ENCODE measurements at regions not wholly inside any gene's neighbourhood (a gene's known extent, or its start where the extent isn't known, plus 50 kb on each side); places are given as distances from the start of the nearest gene placed in this dataset.
"Not testable (repeated sequence)": the region's sequence is repeated elsewhere in the genome, so short reads cannot be mapped to it uniquely, and the experiment has no call there.

DNA sequence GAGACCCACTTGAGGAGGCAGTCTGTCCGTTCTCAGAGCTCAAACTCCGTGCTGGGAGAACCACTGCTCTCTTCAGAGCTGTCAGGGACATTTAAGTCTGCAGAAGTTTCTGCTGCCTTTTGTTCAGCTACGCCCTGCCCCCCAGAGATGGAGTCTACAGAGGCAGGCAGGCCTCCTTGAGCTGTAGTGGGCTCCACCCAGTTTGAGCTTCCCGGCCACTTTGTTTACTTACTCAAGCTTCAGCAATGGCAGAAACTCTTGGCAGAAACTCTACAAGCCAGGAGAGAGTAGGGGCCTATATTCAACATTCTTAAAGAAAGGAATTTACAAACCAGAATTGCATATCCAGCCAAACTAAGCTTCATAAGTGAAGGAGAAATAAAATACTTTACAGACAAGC, 125.2 kb upstream of the RGS6 start:
- not testable (repeated sequence) for H3K27me3 Mint-ChIP-seq, H3K9me3 Mint-ChIP-seq, H3K36me3 Mint-ChIP-seq, H3K4me3 Mint-ChIP-seq, H3K27ac Mint-ChIP-seq, H3K4me1 Mint-ChIP-seq

DNA sequence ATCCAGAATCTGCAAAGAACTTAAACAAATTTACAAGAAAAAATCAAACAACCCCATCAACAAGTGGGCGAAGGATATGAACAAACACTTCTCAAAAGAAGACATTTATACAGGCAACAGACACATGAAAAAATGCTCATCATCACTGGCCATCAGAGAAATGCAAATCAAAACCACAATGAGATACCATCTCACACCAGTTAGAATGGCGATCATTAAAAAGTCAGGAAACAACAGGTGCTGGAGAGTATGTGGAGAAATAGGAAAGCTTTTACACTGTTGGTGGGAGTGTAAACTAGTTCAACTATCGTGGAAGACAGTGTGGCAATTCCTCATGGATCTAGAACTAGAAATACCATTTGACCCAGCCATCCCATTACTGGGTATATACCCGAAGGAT, 121.4 kb upstream of the RGS6 start:
- not testable (repeated sequence) for H3K4me3 Mint-ChIP-seq, H3K36me3 Mint-ChIP-seq, H3K9me3 Mint-ChIP-seq, H3K4me1 Mint-ChIP-seq, H3K27me3 Mint-ChIP-seq, H3K27ac Mint-ChIP-seq

DNA sequence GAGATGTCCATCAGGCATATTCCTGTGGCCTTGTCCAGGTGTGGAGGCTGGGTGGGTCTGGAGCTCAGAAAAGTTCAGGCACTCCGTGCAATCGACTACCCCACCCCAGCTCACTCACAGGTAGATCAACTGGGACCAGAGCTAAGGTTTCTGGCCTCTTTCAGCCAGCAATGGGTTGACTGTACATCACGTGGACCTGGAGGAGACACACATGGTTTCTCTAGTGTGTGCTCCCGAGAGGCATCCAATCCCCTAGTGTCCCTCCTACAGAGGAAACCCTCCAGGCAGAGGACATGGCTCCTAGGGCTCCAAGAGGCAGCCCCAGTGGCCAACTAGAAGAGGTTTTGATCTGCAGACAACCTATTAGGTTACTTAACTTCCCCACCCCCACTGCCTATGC, 119.5 kb upstream of the RGS6 start:
- H3K36me3 Mint-ChIP-seq, result no peaks in the 10 kb centered on the region
- H3K4me1 Mint-ChIP-seq, result no peaks in the 10 kb centered on the region
- no peaks in the 10 kb centered on the region for H3K9me3 Mint-ChIP-seq
- H3K27me3 Mint-ChIP-seq, result peaks cover 4% of the 10 kb centered on the region
- no peak overlapping the region for H3K27ac Mint-ChIP-seq
- H3K4me3 Mint-ChIP-seq, result no peak overlapping the region

DNA sequence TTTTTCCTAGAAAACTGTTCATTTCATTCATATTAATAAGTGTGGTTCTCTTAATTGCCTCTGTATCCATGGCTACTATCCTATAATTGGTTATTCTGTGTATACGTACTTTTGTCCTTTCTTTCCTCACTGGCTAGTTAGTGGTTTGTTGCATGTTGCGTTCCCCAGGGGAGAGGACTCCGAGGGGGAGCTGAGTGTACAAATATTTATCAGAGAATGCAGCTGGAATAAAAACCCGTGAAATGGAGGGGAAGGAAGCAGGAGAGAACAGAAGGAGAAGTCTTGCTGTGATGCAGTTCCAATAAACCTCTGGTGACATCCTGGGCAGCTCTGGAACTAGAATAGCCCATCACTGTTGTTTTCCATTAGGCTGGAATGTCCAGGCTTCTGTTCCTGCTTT, 117.1 kb upstream of the RGS6 start:
- H3K4me3 Mint-ChIP-seq, result no peak overlapping the region
- H3K36me3 Mint-ChIP-seq, result no peaks in the 10 kb centered on the region

DNA sequence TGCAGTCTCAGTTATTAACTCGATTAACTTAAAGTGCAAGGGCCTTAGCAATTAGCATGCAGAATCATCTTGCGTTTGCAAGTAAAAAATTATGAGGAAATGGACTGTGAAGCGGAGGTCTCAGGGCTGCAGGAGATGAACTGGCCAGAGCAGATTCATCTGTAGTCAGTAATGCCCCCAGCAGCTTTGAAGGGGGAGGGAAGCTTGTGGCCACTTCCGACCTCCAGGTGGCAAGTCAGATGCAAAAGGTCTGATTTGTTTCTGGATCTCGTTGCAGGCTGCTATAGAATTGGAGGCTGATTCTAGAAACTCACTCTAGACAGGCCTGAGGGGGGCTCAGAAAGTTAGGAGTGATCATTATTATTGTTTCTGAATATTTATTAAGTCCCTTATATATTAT, 107.4 kb upstream of the RGS6 start:
- no peak overlapping the region for H3K4me3 Mint-ChIP-seq
- peaks cover 23% of the 10 kb centered on the region for H3K27me3 Mint-ChIP-seq
- H3K36me3 Mint-ChIP-seq, result no peaks in the 10 kb centered on the region
- H3K27ac Mint-ChIP-seq, result no peak overlapping the region
- no peaks in the 10 kb centered on the region for H3K4me1 Mint-ChIP-seq
- H3K9me3 Mint-ChIP-seq, result no peaks in the 10 kb centered on the region

More for the DNA sequence above, 117.1 kb upstream of the RGS6 start:
- H3K9me3 Mint-ChIP-seq, result no peaks in the 10 kb centered on the region
- peaks cover 1% of the 10 kb centered on the region for H3K27me3 Mint-ChIP-seq
- no peak overlapping the region for H3K27ac Mint-ChIP-seq
- no peaks in the 10 kb centered on the region for H3K4me1 Mint-ChIP-seq

DNA sequence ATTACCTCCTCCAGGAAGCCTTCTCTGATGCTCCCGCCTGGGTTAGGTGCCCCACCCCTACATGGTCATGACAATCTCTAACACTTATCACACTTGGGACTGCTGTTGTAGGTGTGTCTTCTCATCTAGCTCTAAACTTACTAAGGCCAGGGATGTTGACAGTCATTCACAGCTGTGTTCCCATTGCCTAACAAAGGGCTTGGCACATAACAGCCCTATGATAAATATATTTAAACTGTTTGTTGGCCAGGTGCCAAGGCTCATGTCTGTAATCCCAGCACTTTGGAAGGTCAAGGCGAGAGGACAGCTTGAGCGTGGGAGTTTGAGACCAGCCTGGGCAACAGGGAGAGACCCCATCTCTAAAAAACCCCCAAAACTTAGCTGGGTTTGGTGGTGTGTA, 98.8 kb upstream of the RGS6 start:
- Mint-ChIP-seq H3K4me3 (no peak overlapping the region), H3K27ac (no peak overlapping the region), H3K4me1 (no peaks in the 10 kb centered on the region)

DNA sequence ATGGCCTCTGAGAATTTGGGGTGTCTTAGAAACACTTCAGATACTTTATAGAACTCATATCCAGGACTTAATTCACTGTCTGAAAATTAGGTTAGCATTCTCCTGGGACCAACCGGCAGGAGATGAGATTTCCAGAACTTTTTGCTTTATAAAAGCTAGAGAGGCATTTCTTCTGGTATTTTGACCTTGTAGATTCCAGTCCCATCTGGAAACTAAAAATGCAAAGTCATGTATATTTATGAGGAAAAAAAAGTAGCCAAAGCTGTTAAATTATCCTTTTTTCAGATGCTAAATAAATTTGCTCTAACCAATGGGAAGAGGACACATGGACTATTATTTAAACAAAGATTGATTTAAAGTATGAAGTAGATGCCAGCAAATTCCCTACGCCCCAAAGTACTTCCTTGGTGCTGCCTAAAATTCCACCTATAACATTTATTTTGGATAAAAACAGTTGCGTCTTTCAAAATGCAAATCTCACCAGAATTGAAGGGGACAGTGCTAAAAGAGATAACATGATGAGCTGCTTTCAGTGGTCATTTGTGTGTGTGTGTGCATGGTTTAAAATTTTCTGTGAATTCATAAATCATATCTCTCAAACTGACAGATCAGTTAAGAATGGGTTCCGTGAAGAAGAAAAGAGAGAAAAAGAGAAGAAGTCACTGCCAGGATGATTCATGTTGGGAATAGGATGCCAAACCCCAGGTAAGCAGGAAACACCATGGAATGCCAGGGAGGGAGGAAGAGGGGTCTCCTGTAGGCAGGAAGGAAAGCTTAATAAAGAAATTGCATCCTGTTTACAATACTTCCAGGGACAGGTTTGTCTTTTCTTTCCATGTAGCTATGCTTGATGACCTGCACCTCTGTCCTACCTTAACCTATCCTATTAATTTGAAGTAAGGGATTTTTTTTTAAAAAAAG, 97.7 kb upstream of the RGS6 start:
- no peak overlapping the region for H3K27ac Mint-ChIP-seq
- H3K9me3 Mint-ChIP-seq, result peaks cover 4% of the 10 kb centered on the region
- no peaks in the 10 kb centered on the region for H3K4me1 Mint-ChIP-seq
- H3K36me3 Mint-ChIP-seq, result no peaks in the 10 kb centered on the region
- H3K4me3 Mint-ChIP-seq, result no peak overlapping the region
- H3K27me3 Mint-ChIP-seq, result peaks cover 4% of the 10 kb centered on the region

More for the DNA sequence above, 98.8 kb upstream of the RGS6 start:
- Mint-ChIP-seq H3K27me3 (peaks cover 5% of the 10 kb centered on the region), H3K9me3 (peaks cover 4% of the 10 kb centered on the region), H3K36me3 (no peaks in the 10 kb centered on the region)

DNA sequence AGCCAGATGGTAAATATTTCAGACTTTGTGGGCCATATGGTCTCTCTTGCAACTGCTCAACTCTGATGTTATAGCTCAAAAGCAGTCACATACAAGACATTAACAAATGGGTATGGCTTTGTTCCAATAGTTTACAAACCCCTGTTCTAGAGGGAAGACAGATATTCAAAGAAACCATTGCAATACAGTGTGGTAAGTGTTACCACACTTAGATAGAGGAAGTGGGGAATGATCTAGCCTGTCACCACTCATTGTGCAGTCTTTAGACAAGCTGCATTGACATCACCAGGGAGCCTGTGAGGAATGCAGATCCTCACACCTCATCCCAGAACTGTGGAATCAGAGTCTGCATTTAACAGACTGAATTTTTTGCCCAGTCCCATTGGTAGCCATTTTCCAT, 80.0 kb upstream of the RGS6 start:
- Mint-ChIP-seq H3K27ac (no peak overlapping the region), H3K4me3 (no peak overlapping the region), H3K27me3 (peaks cover 29% of the 10 kb centered on the region), H3K4me1 (no peaks in the 10 kb centered on the region), H3K36me3 (no peaks in the 10 kb centered on the region), H3K9me3 (no peaks in the 10 kb centered on the region)

DNA sequence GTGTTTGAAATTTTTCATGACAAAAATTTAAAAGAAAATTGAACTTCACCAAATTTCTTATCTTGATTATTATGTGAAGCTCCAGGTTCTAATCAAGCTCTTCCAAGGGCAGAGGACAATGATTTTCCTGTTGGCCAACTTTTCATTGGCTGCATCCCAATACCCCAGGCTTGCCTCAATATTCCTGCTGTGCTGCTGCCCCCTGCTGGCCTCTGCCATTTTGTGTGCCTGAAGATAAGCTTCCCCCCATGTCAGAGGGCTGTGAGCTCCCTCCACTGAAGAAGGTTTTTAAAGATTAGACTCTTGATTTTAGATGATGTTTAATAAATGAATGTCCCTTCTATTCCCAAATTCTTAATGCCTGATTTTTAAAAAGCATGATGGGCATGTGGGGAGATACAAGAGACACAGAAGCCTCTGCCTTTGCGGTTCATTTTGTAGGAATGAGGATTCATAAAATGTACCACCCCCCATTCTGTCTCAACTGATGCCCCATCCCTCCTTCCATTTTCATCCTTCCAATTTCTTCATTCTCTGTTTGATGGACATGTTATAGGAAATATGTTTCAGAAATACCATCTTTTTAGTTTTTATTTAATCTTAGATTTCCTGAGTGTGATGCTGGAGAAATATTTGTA, 76.7 kb upstream of the RGS6 start:
- no peak overlapping the region for H3K27ac Mint-ChIP-seq
- H3K4me1 Mint-ChIP-seq, result no peaks in the 10 kb centered on the region
- H3K36me3 Mint-ChIP-seq, result no peaks in the 10 kb centered on the region
- no peaks in the 10 kb centered on the region for H3K9me3 Mint-ChIP-seq
- peaks cover 35% of the 10 kb centered on the region for H3K27me3 Mint-ChIP-seq
- H3K4me3 Mint-ChIP-seq, result no peak overlapping the region

DNA sequence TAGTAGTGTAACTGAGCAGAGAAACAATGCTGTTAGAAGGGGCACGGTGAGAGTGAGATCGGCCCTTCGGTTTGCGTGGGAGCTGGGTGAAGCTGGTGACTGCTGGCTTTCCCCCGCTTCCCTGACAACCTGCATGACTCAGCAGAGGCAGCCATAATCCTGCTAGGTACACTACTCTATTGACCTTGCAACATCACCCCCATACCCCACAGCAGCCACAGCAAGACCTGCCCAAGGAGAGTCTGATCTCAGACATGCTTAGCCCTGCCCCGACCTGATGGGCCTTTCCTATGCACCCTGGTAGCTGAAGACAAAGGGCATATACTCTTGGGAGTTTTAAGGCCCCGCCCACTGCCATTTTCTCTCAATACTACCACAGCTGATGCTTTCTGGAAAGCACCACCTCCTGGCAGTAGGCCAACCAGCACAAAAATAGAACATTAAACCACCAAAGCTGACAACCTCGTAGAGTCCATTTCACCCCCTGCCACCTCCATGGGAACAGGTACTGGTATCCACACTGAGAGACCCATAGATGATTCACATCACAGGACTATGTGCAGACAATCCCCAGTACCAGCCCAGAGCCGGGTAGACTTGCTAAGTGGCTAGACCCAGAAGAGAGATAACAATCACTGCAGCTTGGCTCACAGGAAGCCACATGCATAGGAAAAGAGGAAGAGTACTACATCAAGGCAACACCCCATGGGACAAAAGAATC, 75.9 kb upstream of the RGS6 start:
- H3K9me3 Mint-ChIP-seq, result no peaks in the 10 kb centered on the region
- H3K27me3 Mint-ChIP-seq, result peaks cover 38% of the 10 kb centered on the region
- H3K4me3 Mint-ChIP-seq, result no peak overlapping the region
- H3K27ac Mint-ChIP-seq, result no peak overlapping the region
- no peaks in the 10 kb centered on the region for H3K36me3 Mint-ChIP-seq
- H3K4me1 Mint-ChIP-seq, result no peaks in the 10 kb centered on the region

DNA sequence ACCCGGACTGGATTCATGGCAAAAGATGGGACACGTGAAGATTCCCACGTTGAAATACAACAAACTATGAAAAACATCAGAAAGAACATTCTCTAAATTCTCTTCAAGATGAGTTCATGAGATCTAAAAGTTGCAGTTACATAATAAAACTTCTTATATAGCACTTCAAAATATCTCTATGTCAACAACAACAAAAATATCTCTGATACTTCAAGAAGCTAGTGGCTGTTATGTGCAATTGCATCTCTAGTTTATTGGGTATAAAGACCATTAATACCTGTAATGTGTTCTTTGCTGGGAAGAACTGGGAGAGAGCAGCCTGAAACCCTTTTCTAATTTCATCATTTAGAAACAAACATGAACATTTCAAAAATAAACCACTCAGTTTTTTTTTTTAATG, 69.2 kb upstream of the RGS6 start:
- Mint-ChIP-seq H3K9me3 (no peaks in the 10 kb centered on the region), H3K27me3 (peaks cover 14% of the 10 kb centered on the region), H3K27ac (no peak overlapping the region), H3K4me3 (no peak overlapping the region), H3K4me1 (no peaks in the 10 kb centered on the region), H3K36me3 (no peaks in the 10 kb centered on the region)

DNA sequence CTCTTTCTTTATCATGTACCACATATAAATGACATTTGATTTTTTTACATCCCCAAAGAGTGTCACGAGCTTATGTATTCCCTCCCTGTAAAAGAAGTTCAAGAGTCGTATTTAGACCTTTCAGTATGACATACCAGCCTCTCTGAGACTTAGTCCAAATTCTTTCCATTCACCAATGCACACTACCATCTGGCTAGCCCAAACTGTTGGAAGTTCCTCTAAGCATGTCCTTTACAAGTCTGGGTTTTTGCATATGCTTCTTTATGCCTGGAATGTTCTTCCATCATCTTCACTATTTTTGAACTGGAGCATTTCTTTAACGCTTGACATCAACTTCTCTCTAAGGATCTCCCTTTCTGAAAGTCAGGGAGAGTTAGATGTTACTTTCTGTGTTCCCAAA, 68.5 kb upstream of the RGS6 start:
- Mint-ChIP-seq H3K27me3 (peaks cover 11% of the 10 kb centered on the region), H3K4me3 (no peak overlapping the region), H3K4me1 (no peaks in the 10 kb centered on the region), H3K36me3 (no peaks in the 10 kb centered on the region), H3K27ac (no peak overlapping the region), H3K9me3 (no peaks in the 10 kb centered on the region)

All from activated naive CD4-positive, alpha-beta T cell treated with anti-CD3 and anti-CD28 coated beads, Interleukin-2, amount 50 U/mL, for 24 hours (primary cell).